ENCODE measurements at regions not wholly inside any gene's neighbourhood (a gene's known extent, or its start where the extent isn't known, plus 50 kb on each side); places are given as distances from the start of the nearest gene placed in this dataset.

DNA sequence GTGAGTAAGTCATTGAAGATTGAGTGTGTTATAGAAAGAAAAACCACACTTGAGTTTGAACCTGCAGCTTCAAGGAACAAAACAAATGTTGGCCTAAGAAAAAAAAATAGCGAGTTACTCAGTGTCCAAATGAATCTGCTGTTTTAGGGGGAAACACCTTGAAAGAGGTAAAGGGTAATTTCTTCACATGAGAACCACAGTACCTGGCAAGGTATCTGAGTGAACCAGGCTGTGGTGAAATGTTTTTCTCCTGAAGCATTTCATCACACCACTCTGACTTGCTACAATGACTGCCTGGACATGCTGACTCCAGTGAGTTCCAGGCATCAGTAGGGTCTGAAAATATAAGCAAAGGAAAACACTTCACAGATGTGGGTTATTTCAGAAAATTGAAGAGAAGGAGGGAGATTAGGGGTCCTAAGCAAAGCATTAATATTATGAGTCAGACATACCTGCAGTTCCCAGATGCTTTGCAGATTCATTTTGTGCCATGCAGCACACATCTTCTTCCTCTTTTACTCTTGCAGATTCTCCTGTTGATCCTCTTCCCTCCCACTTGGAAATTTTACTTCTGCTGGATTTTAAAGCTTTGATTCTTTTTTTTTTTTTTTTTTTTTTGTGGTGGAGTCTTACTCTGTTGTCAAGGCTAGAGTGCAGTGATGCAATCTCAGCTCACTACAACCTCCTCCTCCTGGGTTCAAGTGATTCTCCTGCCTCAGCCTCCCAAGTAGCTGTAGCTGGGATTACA lies 206.2 kb upstream of the SGK1 start:
- no peak for DNase-seq (ENCODE audit: low read depth)

DNA sequence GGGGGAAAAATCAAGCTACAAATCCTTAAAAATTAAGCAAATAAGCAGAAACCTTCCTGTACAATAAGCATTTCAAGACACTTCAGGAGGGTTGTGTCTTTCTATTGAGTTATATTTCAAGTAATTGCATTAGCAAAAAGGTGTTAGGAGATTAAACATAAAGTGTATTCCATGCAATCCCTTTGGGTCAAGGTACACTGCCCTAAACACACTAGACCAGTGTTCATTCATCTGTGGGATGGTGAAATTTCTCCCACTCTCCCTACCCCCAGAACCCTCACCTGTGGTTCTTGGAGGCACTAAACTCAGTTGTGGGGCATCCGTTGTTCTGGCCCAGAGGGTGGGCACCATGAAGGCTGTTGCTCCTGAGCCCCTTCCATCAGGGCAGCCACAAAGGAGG lies 205.1 kb upstream of the SGK1 start:
- no peak for DNase-seq (ENCODE audit: low read depth)

DNA sequence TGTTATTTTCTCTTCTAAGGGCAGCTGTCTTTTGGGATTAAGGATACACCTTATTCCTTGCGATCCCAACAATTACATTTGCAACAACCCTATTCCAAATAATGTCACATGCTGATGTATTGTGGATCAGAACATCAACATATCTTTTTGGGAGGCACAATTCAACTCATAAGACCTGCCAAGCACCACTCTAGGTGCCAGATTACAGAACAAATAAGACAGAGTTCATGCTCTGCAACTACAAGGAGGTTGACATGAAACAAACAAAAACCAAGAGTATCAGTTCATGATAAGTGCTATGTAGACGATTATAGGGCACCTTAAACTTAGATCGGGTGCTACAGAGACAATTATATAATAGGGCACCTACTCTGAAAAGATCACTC lies 203.2 kb upstream of the SGK1 start:
- no peak for DNase-seq (ENCODE audit: low read depth)

DNA sequence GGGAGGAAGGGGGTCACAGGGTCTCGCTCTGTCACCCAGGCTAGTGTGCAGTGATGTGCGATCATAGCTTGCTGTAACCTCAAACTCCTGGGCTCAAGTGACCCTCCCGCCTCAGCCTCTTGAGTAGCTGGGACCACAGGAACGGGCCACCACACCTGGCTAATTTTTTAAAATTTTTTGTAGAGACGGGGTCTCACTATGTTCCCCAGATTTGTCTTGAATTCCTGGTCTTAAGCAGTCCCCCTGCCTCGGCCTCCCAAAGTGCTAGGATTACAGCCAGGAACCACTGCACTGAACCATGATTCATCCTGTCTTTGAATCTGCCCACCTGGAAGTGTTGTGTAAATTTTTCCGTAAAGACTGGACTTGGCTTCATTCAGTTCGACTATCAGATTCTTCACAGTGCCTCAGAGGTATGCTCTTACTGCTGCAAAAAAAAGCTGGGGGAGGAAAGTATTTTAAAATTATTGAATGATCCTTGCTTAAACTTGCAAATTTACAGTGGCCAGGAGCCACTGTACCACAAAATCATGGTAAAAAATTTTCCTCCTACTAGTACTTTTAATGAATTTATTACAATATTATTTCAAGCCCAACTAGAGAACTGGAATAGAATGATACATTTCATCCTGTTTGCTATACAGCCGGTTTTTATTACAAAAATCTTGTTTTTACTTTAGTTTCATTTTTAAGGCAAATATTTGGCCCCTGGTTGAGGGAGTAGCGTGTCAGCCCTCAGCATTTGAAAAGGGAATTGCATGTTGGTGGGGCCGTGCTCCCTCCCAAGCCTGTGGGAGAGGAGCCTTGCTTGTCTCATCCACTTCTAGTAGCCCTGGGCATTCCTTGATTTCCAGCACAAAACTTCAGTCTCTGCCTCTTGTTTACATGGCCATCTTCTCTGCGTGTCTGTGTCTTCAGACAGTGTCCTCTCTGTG lies 202.5 kb upstream of the SGK1 start:
- peak; percentile 21 for DNase-seq (ENCODE audit: low read depth)

DNA sequence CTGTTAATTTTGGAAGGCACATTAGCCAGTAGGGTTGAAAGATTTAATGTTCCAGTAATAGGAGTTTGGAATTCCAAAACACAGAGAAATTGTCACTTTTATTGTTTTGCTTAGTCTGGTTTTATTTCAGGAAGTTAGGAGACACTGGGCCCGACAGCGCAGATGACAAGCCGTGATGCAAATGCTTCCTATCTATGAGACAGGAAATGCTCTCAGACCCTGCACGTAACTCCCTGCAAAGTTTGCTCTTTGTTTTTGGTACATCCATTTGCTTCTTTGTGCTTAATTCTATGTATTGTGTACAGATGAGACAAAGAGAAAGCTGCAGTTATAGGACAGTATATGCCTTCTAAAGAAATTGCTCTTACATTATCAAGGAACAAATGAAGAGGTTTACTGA lies 201.6 kb upstream of the SGK1 start:
- no peak for DNase-seq (ENCODE audit: low read depth)

DNA sequence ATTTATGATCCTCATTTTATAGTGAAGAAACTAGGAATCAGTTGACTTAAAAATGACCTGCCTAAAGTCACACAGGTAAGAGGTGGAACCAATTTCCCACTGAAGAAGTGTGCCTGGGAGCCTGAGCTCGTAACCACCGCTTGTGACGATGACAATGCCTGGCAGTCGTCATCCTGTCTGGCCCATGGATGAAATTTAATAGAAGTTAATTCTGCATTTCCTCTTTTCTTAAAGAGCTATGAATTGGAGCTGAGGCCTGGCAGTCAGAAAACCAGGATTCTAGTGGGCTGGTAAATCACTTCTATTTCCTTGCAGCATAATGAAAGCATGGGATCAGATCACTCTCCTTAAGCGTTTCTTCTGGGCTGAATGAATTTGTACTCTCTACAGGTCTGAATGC lies 200.0 kb upstream of the SGK1 start:
- no peak for DNase-seq (ENCODE audit: low read depth)

DNA sequence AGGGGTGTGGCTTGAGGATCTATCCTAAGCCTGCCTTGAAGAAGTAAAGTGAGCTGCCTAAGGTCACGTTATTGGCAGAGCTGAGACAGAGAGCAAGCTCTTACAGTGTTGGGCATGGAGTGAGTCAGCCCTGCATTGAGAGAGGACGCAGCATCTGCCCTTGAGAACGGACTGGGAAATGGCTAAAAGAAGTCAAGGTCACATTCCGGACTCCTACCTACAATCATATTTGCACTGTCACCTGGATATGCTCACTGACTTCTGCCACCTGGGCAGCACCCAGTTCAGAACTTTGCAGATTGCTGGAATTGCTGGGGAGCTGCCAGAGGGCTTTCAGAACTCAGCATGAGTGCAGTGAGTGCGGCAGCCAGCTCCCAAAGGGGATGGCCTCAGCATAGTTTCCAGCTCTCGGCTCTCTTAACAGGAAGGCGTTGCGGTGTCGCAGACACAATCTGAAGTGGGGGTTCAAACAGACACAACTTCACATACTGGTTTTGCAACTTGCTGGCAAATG lies 199.3 kb upstream of the SGK1 start:
- peak; percentile 87 for DNase-seq (ENCODE audit: low read depth)

DNA sequence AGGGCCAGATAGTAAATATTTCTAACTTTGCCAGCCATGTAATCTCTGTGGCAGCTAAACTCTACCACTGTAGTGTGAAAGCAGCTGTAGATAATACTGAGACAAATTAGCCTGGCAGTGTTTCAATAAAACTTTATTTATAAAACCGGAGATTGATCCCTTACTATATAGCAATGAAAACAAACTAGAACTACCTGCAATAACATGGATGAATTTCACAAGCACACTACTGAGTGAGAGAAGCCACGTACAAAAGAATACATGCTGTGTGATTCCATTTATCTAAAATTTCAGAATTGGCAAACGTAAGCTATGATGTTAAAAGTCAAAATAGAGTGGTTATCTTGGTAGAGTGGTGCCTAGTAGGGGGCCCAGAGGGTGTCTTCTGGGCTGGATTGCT lies 198.7 kb upstream of the SGK1 start:
- no peak for DNase-seq (ENCODE audit: low read depth)

DNA sequence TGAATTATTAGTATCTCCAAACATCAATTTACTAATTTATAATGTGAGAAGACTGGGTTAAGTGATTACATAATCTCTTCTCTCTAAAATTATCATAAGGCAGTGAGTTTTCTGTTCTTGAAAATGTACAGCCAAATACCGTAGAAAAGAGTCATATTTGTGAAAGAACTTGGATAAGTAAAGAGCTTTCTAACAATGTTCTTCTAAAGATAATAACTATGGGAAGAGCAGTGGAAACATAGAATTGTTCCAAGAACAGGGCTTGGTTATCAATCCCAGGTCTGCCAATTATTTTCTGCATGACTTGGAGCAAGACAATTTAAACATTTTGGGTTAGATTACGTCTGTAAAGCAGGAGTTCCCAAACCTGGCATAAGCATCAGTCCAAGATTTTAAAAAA lies 198.1 kb upstream of the SGK1 start:
- DNase-seq (ENCODE audit: low read depth), result peak; percentile 26

DNA sequence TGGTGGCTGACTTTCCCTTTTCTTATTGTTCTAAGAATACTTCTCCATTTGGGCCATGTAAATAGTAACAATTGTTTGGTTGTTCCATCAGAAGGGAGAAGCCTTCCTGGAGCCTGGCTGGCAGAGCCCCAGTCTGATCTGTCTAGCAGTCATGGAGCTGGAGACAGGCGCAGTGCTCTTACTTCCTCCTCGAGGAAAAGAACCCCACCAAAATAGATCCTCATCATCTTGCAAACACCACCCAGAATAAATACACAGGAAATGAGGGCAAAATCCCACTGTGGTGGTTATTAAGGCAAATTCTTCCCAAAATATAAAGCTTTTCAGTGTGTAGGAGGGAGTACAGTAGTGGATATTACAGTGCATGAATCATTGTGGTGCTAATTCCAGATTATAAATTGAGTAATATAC lies 195.1 kb upstream of the SGK1 start:
- DNase-seq (ENCODE audit: low read depth), result no peak

DNA sequence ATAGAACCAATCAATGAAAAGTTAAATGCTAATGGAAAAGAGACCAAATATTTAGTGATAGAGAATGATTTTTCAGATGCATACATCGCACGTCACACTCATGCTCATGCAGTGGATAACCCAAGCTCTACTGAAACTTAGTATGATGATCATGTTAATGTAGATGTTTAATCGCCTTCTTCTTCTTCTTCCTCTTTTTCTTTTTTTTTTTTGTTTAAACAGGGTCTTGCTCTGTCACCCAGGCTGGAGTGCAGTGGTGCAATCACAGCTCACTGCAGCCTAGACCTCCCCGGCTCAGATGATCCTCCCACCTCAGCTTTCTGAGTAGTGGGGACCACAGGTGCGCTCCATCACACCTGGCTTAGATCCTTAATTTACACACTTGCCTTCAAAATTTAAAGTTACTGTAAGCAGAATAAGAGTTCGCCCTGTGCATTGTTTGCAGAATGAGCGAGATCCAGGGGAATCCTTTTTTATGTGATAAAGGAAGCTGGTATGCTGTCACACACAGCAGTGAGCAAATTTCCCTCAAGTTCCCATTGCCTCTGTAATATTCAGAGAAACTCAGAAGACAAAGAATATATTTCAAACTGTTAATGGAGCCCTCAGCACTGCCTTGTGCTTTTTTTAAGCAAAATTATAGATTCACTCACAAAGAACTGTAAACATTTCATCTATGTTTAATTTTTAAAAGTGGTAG lies 194.2 kb upstream of the SGK1 start:
- DNase-seq (ENCODE audit: low read depth), result no peak

DNA sequence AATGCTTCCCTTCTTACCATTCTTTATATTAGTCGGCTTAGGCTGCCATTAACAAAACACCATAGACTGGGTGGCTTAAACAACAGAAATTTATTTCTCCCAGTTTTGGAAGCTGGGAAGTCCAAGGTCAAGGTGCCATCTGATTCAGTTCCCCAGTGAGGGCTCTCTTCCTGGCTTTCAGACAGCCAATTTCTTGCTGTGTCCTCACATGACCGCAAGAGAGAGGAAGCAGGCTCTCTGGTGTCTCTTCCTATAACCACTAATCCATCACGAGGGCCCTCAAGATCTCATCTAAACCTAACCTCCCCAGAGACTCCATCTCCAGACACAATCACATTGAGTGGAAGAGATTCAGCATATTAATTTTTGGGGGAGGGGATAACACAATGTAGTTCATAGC lies 193.0 kb upstream of the SGK1 start:
- DNase-seq (ENCODE audit: low read depth), result no peak

DNA sequence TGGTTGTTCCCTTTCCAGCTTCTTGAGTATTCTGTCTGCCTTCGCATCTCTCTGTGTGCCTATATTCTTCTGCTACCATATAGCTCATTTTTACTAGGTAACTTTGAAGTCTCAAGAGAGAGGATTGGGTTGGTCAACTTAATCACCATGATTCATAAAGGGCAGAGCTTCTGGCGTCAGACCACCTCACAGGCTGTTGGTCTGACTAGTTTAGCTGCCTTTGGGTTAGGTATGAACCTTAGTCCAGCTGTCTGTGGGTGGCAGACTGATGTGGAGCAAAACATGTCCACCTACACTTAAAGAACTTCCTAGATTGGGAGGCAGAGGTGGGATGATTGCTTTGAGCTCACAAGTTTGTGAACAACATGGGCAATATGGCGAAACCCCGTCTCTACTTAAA lies 192.2 kb upstream of the SGK1 start:
- DNase-seq (ENCODE audit: low read depth), result no peak

DNA sequence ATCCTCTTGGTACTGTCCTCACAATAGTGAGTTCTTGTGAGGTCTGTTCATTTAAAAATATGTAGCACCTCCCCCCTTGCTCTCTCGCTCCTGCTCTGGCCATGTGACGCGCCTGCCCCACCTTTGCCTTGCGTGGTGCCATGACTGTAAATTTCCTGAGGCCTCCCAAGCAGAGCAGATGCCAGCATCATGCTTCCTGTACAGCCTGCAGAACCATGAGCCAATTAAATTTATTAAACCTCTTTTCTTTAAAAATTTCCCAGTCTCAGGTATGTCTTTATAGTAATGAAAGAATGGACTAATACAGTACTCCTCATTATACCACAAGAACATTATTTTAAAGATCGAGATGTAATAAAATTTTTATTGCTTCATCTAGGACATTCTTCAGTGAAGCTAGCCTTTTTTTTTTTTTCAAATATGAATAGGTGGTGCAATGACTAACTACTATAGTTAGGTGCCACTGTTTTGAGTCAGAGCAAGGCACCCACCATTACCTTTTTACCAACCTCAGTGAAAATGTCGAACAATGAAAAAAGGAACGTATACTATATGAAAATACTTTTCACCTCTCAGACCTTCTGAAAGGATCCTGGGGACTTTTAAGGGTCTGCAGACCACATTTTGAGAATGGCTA lies 191.1 kb upstream of the SGK1 start:
- DNase-seq (ENCODE audit: low read depth), result no peak

DNA sequence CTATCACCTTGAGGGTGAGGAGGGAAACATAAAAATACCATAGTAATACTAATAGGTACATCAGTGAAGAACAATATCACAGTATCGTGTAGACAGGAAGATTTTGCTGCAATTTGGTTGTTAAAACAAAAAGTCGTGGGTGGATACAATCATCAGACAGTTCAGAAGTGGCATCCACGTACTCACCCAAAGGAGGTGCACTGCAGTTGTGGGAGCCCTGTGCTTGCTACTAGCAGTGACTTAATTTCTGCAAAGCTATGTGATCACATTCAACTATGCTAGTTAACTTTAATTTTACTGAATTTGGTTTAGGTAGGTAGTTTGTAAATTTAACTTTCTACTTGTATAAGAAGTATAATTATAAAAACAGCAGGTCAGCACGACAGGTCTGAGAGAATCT lies 188.2 kb upstream of the SGK1 start:
- DNase-seq (ENCODE audit: low read depth), result no peak

DNA sequence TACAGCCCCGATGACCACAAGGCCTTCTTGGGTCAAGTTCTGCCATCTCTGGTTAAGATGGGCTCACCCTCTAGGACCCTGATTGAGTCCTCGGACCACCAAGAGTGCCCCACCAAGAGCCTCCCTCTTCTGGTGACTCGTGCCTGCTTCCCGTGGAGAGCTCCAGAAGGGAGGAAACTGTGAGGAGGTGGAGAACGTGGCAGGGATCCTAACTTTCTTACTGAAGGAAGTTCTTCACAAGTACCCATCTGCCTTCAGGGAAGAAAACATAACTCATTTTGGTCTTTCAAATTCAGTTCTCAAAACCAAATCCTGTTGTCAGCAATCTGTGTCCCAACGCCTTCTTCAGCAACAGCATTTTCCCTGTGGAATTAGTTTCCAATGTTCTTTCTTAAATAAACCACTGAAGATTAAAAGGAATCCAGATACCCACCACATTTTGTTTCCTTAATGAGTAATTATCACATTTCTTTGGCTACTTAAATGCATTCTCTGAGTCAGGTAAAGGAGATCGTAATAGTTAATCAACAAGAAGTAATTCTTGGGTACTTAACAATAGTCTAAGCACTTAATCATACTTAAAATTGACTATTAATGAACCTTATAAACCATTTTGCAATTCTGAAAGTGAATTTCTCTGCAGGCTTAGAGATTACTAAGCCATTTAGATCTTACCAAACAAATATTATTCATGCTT lies 185.8 kb upstream of the SGK1 start:
- no peak for DNase-seq (ENCODE audit: low read depth)

DNA sequence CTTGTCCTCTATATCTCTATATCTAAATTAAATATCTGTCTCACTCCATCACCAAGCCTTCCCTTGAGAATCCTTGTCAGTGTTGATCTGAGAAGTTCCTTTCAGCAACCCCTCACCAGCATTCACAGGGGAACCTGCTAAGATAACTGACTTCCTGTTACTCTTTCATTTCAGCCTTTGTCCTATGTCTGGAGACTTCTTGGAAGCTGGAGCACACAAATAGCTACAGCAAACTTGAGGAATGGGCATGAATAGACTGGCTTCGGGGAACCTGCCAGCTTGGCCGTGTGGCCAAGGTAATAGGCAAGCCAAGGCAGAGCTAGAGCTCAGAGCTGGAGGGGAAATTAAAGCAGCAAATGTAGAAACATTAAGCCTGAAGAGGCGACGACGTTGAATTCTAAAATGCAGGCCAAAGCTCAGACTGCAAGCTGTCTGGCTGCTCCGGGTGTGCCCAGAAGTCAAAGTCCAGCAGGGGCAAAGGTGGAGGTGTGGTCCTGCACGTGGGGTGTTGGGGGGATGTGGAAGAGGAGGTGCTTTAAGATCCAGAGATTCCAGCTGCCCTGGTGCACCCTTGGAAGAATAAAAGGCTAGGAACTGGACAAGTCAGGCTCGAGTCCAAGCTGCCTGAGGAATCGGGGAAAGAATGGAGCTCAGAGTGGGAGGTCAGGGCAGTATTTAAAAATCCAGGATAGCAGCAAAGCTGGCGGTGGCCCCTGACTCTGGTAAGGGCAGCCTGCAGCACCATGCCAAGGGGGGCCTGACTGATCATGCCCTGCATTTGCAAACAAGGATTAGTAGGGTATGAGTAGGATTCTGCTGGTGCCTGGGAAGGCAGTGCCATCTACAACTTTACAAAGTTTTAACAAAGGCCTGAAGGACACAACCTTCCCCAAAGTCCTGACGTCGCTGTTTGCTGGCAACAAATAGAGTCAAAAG lies 185.0 kb upstream of the SGK1 start:
- DNase-seq (ENCODE audit: low read depth), result no peak

DNA sequence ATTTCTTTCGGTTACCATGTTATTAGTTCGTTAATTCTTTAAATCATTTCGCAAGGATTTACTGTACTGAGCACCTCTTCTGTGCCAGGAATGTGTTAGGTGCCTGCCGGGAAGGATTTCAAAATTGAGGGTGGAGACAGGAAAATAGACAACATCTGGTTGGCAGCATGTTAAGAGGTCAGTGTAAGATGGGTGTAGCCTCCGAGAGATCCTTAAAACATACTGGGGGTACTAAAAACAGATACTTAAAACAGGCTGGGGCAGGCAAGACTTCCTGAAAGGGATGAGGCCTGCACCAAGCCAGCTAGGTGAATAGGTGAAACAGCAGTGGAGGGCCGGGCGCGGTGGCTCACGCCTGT lies 178.0 kb upstream of the SGK1 start:
- DNase-seq (ENCODE audit: low read depth), result peak; percentile 63

DNA sequence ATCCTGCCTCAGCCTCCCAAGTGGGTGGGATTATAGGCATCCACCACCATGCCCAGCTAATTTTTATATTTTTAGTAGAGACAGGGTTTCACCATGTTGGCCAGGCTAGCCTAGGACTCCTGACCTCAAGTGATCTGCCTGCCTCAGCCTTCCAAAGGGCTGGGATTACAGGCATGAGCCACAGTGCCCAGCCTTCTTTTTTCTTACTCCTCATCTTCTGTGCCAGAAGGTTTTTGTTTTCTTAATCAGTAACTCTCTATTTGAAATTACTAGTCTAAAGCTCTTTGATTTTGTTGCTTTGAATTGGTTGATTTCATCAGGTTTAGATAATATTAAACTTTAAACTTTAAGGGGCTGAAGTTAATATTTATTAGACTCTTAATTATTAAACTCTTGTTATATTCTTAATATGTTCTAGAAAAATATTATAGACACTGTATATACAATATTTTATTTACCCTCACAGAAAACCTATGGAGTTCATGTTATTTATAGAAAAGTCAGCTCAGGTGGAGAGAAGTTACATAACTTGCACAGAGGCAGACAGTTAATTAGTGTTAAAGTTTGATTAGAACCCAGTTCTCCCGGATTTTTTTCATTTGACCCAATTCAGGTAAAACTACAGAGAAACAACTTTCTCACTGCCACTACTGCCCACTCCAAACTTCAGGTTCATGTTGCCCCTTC lies 177.4 kb upstream of the SGK1 start:
- DNase-seq (ENCODE audit: low read depth), result peak; percentile 33

DNA sequence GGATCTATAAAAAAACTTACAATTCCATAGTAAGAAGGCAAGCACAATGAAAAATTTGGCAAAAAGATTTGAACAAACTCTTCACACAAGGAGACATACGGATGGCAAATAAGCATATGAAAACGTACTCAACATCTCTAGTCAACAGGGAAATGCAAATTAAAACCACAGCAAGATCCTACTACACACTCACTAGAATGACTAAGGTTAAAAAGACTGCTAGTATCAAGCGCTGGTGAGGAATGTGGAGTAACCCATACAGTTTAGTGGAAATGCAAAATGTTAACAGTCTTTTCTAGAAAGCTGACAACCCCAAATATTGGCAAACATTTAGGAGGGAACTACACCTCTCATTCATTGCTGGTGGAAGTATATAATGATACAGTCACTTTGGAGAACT lies 175.9 kb upstream of the SGK1 start:
- DNase-seq (ENCODE audit: low read depth), result no peak

All from fibroblast of gingiva (primary cell).